ENCODE measurements at regions not wholly inside any gene's neighbourhood (a gene's known extent, or its start where the extent isn't known, plus 50 kb on each side); places are given as distances from the start of the nearest gene placed in this dataset.

DNA sequence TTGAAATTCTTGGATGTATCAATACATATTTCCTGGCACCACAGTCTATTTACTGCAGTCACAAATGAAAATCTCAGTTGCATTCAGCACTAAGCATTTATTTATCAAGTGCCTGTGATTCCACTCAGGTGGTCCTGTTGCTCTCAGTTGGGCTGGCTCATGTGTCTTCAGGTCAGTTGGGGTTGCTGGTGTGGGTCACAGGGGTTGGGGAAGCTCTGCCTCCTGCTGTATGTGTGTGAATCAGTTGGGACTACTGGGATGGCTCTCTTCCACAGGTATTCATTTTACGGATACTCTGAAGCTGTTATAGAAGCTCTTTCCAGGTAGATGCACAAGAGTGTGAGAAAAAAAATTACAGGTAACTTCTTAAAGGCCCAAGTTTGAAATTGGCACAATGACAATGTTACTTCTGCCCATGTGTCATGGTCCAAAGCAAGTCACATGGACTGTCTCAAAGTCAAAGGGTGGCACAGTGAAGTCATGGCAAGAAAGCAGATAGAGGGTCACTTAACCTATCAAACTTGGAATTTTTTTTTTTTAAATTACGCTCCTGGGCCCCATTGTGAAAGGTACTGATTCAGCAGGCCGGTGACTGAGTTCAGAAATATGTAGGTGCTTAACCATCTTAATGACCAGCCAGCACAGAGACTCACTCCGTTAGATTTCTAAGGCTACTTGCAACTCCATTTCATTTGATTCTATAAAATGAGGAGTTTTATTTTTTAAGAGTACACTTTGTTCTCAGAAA lies 249.2 kb upstream of the GCFC2 start:
- no peaks in the 10 kb centered on the region for H3K9me3 ChIP-seq
- no peak for DNase-seq (ENCODE audit: low spot score in 2 of 2)
- no peak overlapping the region for H3K4me3 ChIP-seq
- no peak overlapping the region for H3K27ac ChIP-seq
- no peaks in the 10 kb centered on the region for H3K4me1 ChIP-seq
- H3K36me3 ChIP-seq = no peaks in the 10 kb centered on the region
- no peaks in the 10 kb centered on the region for H3K27me3 ChIP-seq
- 56 to 66% methylated on average over 4 of the region's 4 CpGs for WGBS, 2 donors
- TF ChIP-seq POLR2A (IDR thresholded peaks at IDR 0.05) (no peak), EP300 (IDR thresholded peaks at IDR 0.05) (no peak)
- TF ChIP-seq, protein P1, sequence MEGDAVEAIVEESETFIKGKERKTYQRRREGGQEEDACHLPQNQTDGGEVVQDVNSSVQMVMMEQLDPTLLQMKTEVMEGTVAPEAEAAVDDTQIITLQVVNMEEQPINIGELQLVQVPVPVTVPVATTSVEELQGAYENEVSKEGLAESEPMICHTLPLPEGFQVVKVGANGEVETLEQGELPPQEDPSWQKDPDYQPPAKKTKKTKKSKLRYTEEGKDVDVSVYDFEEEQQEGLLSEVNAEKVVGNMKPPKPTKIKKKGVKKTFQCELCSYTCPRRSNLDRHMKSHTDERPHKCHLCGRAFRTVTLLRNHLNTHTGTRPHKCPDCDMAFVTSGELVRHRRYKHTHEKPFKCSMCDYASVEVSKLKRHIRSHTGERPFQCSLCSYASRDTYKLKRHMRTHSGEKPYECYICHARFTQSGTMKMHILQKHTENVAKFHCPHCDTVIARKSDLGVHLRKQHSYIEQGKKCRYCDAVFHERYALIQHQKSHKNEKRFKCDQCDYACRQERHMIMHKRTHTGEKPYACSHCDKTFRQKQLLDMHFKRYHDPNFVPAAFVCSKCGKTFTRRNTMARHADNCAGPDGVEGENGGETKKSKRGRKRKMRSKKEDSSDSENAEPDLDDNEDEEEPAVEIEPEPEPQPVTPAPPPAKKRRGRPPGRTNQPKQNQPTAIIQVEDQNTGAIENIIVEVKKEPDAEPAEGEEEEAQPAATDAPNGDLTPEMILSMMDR (IDR thresholded peaks at IDR 0.05) = no peak

DNA sequence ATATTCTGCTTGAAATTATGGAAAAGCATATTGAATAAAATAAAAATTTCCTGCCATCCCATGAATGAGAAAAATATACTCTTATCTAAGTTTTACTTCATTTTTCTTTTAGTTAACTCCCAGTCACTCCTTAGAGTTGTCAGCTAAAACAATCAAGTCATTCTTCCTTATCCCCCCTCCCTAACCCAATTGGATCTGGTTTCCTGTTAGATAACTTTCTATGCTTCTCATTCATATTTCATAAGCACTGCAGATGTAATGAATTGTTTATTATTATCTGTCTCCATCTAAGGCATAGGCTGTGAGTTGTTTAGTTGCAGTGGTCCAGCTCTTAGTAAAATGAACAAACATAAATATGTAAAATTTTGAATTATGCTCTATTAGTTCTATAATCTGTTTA lies 244.0 kb upstream of the GCFC2 start:
- no peaks in the 10 kb centered on the region for H3K36me3 ChIP-seq
- H3K27ac ChIP-seq = no peak overlapping the region
- no peaks in the 10 kb centered on the region for H3K9me3 ChIP-seq
- no peaks in the 10 kb centered on the region for H3K27me3 ChIP-seq
- no peaks in the 10 kb centered on the region for H3K4me1 ChIP-seq
- DNase-seq (ENCODE audit: low spot score in 2 of 2) = no peak
- no peak overlapping the region for H3K4me3 ChIP-seq
- TF ChIP-seq POLR2A (IDR thresholded peaks at IDR 0.05) (no peak), EP300 (IDR thresholded peaks at IDR 0.05) (no peak)
- TF ChIP-seq, protein P1 (IDR thresholded peaks at IDR 0.05) = no peak

DNA sequence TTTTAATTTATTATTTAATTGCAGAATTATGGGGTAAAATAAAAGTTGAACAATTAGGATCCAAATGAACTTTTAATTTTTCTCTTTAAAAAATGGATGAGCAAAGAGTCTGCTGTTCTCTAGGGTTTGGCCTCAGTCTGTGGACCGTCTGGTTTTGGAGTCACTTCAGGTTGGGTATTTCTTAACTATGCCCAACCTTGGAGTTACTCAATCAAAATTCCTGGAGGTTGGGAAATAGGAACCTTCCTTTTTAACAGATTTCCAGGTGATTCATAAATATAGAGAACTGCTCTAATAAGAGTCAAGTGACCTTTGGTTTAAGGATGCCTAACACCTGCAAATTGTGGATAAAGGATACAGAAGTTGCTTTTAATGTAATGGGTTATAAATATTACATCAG lies 241.5 kb upstream of the GCFC2 start:
- Histone ChIP-seq H3K4me3 (no peak overlapping the region), H3K36me3 (no peaks in the 10 kb centered on the region), H3K27me3 (no peaks in the 10 kb centered on the region), H3K4me1 (no peaks in the 10 kb centered on the region), H3K27ac (no peak overlapping the region), H3K9me3 (no peaks in the 10 kb centered on the region)
- WGBS, 2 donors = 74 to 81% methylated on average over 1 of the region's 1 CpG
- DNase-seq (ENCODE audit: low spot score in 2 of 2) = no peak
- TF ChIP-seq EP300 (IDR thresholded peaks at IDR 0.05) (no peak), POLR2A (IDR thresholded peaks at IDR 0.05) (no peak)
- TF ChIP-seq, protein P1 (IDR thresholded peaks at IDR 0.05) = no peak

DNA sequence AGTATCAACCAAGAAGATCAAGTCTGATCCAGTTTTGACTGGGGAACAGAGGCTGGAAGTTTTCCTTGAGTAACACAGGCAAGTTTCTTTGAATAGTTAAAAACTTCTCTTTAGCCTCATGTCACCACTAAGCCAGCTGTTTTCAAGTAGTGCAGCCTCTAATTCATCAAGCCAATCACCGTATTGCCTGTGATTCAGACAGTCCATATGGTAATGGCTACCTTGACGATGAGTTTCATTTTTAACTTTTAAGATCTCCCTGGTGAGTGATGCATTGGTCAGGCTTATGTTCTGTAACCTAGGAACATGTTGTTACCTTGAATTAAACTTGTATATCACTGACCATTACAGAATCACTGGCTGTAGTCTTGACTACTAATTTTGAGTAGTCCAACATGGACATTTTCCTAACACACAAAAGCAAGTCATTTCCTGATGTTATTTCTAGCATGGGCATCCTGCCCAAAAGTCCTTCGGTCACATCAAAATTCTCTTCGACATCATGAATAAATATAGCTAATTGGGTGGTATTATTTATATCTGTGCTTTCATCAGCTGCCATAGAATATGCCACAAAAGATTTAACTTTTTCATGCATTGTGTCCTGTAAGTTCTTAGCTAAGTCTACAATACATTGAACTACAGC lies 238.8 kb upstream of the GCFC2 start:
- H3K9me3 ChIP-seq = no peaks in the 10 kb centered on the region
- 61 to 62% methylated on average over 4 of the region's 4 CpGs for WGBS, 2 donors
- no peaks in the 10 kb centered on the region for H3K36me3 ChIP-seq
- TF ChIP-seq, protein P1 (IDR thresholded peaks at IDR 0.05) = no peak
- TF ChIP-seq POLR2A (IDR thresholded peaks at IDR 0.05) (no peak), EP300 (IDR thresholded peaks at IDR 0.05) (no peak)
- H3K4me3 ChIP-seq = no peak overlapping the region
- H3K27ac ChIP-seq = no peak overlapping the region
- no peaks in the 10 kb centered on the region for H3K4me1 ChIP-seq
- H3K27me3 ChIP-seq = no peaks in the 10 kb centered on the region
- DNase-seq (ENCODE audit: low spot score in 2 of 2) = no peak

DNA sequence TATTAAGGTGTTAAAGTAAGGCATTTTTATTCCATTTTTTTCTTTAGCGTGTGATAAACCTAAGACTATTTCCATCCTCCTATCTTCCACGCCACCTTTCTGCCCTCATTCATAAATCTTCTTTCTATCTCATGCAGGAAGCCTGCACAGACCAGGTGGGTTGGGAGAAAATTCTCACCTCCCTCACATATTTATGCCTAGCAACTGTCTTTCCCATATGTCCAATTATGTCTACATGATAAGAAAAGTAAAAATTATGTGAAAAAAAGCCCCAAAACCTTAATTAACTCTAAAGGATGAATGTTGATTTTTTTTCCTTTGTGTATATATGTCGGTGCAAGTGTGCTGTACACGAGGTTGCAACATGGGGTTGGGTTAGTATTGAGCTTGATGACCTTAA lies 225.6 kb upstream of the GCFC2 start:
- Histone ChIP-seq H3K4me3 (no peak overlapping the region), H3K9me3 (no peaks in the 10 kb centered on the region), H3K36me3 (no peaks in the 10 kb centered on the region), H3K4me1 (peaks cover 0 to 8% (median 0%) of the 10 kb centered on the region in 4 donors), H3K27ac (no peak overlapping the region), H3K27me3 (no peaks in the 10 kb centered on the region)
- TF ChIP-seq POLR2A (IDR thresholded peaks at IDR 0.05) (no peak), EP300 (IDR thresholded peaks at IDR 0.05) (no peak)
- TF ChIP-seq, protein P1 (IDR thresholded peaks at IDR 0.05) = no peak
- WGBS, 2 donors = 83 to 87% methylated on average over 4 of the region's 4 CpGs
- DNase-seq (ENCODE audit: low spot score in 2 of 2) = no peak
